Peyer's patch (tissue), 4 donors: ENCODE measurements at regions not wholly inside any gene's neighbourhood (a gene's known extent, or its start where the extent isn't known, plus 50 kb on each side); places are given as distances from the start of the nearest gene placed in this dataset.

Experiments
- DNase-seq, 3 donors: peaks; one replicate each; pipeline ENCODE4 v3.0.0-alpha.2; 2017 to 2019
- H3K27ac ChIP-seq, 4 donors: fragments of 200-600 bp; sonication (generic); one replicate each; pipeline ENCODE4 v1.5.1; 2016 to 2019
- H3K27me3 ChIP-seq, 2 donors: fragments of 200-600 bp; sonication (generic); one replicate each; pipeline ENCODE4 v1.5.1; 2019
- H3K36me3 ChIP-seq, 3 donors: fragments of 200-600 bp; sonication (generic); one replicate each; pipeline ENCODE4 v1.5.1; 2016 to 2019
- H3K4me1 ChIP-seq, 4 donors: fragments of 200-600 bp; sonication (generic); one replicate each; pipeline ENCODE4 v1.5.1; 2016 to 2019
- H3K4me3 ChIP-seq, 4 donors: fragments of 200-600 bp; sonication (generic); 1 replicate in 3 of 4; 2 replicates in 1 of 4; pipeline ENCODE4 v1.5.1; 2016 to 2019; ENCODE audit warnings: mild to moderate bottlenecking in 1 of 4
- H3K9me3 ChIP-seq, 4 donors: fragments of 200-600 bp; sonication (generic); one replicate each; pipeline ENCODE4 v1.5.1; 2016 to 2019; ENCODE audit warnings: mild to moderate bottlenecking in 1 of 4
- CTCF ChIP-seq, 6 experiments: fragments of 450-650 bp in 4 of 6; fragments of 200-600 bp in 2 of 6; sonication (generic) in 1 of 6; IDR thresholded peaks; one replicate each; pipeline ENCODE4 v1.5.1; 2017 to 2019; ENCODE audit warnings: antibody characterized with exemption in 6 of 6, mild to moderate bottlenecking in 3 of 6, moderate library complexity in 1 of 6
- POLR2A ChIP-seq, 2 donors: fragments of 450-650 bp; IDR thresholded peaks; one replicate each; pipeline ENCODE4 v1.5.1; 2017; ENCODE audit warnings: antibody characterized with exemption in 2 of 2, mild to moderate bottlenecking in 2 of 2, moderate library complexity in 2 of 2

DNA sequence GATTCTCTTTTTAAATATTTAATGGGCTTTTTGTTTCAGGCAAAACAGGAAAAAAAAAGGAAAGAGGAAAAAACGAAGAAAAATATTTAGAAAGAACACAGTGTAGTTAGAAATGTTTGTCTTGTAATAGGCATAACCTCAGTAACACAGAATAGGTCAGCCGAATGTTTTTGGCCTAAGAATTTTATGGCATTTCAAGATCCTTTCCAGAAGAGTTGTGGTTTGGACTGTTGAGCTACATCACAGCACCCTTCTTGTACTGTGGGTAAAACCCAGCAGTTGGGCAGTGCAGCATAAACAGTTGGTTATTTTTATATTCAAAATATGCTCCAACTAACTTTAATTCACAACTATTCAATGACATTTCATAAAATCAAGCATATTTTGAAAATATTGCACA is 474.4 kb upstream of the AGTR1 start:
- no peaks in the 10 kb centered on the region for H3K36me3 ChIP-seq
- DNase-seq: no peak
- no peaks in the 10 kb centered on the region for H3K9me3 ChIP-seq
- H3K4me3 ChIP-seq: no peak overlapping the region
- no peaks in the 10 kb centered on the region for H3K4me1 ChIP-seq
- no peak for TF ChIP-seq CTCF (IDR thresholded peaks at IDR 0.05)
- no peak for TF ChIP-seq POLR2A (IDR thresholded peaks at IDR 0.05)
- H3K27me3 ChIP-seq: no peaks in the 10 kb centered on the region
- H3K27ac ChIP-seq: no peak overlapping the region

GRCh38 chr3:148226246-148226645 is 471.5 kb upstream of the AGTR1 start:
- H3K4me1 ChIP-seq: no peaks in the 10 kb centered on the region
- no peaks in the 10 kb centered on the region for H3K9me3 ChIP-seq
- no peak overlapping the region for H3K27ac ChIP-seq

GRCh38 chr3:148227534-148227933 is 470.2 kb upstream of the AGTR1 start:
- DNase-seq: no peak
- no peaks in the 10 kb centered on the region for H3K27me3 ChIP-seq
- H3K27ac ChIP-seq: no peak overlapping the region
- H3K9me3 ChIP-seq: no peaks in the 10 kb centered on the region
- no peak for TF ChIP-seq CTCF (IDR thresholded peaks at IDR 0.05)
- no peak for TF ChIP-seq POLR2A (IDR thresholded peaks at IDR 0.05)
- no peaks in the 10 kb centered on the region for H3K4me1 ChIP-seq
- no peak overlapping the region for H3K4me3 ChIP-seq
- no peaks in the 10 kb centered on the region for H3K36me3 ChIP-seq

More at GRCh38 chr3:148226246-148226645, 471.5 kb upstream of the AGTR1 start:
- Histone ChIP-seq H3K27me3 (no peaks in the 10 kb centered on the region), H3K36me3 (no peaks in the 10 kb centered on the region), H3K4me3 (no peak overlapping the region)
- TF ChIP-seq POLR2A (IDR thresholded peaks at IDR 0.05): no peak
- TF ChIP-seq CTCF (IDR thresholded peaks at IDR 0.05): no peak
- DNase-seq: no peak

DNA sequence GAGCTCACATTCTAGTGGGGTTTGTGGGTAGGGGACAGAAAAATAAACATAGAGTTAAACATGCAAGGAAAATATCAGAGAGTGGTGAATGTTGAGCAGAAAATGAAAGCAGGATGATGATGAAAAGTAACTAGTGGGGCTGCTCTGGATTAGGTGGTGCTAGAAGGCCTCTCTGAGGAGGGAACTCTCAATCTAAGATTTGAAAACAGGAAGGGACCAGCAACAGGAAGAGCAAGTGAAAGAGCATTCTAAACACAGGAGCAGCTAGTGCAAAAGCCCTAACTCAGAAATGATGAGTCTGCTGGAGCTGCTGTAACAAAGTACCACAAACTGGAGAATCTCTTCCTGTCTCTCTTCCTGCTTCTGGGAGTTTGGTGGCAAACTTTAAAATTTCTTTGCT is 468.6 kb upstream of the AGTR1 start:
- no peaks in the 10 kb centered on the region for H3K36me3 ChIP-seq
- no peaks in the 10 kb centered on the region for H3K4me1 ChIP-seq
- no peak for DNase-seq
- TF ChIP-seq CTCF (IDR thresholded peaks at IDR 0.05) (no peak), POLR2A (IDR thresholded peaks at IDR 0.05) (no peak)
- no peak overlapping the region for H3K4me3 ChIP-seq
- no peaks in the 10 kb centered on the region for H3K9me3 ChIP-seq
- no peaks in the 10 kb centered on the region for H3K27me3 ChIP-seq
- no peak overlapping the region for H3K27ac ChIP-seq

GRCh38 chr3:148230473-148230872 is 467.2 kb upstream of the AGTR1 start:
- no peak for TF ChIP-seq CTCF (IDR thresholded peaks at IDR 0.05)
- Histone ChIP-seq H3K27me3 (no peaks in the 10 kb centered on the region), H3K4me3 (no peak overlapping the region), H3K4me1 (no peaks in the 10 kb centered on the region), H3K27ac (no peak overlapping the region), H3K9me3 (no peaks in the 10 kb centered on the region), H3K36me3 (no peaks in the 10 kb centered on the region)
- no peak for DNase-seq

DNA sequence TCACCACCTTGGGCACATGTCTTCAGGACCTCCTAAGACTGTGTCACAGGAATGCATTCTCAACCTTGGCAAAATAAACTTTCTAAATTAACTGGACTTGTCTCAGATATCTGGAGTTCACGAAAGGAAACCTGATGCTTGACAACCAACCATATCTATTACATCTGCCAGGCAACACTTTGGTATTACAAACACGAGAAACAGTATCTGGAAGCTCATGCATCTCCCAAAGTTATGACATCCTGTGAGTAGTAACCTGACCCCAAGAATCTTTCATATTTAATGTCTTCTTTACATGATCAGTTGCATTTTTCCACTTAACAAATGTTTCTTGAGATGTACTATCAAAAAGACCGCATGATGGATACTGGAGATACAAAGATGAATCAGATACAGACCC is 465.3 kb upstream of the AGTR1 start:
- H3K27ac ChIP-seq: no peak overlapping the region
- no peaks in the 10 kb centered on the region for H3K9me3 ChIP-seq
- H3K36me3 ChIP-seq: no peaks in the 10 kb centered on the region
- TF ChIP-seq CTCF (IDR thresholded peaks at IDR 0.05): no peak
- TF ChIP-seq POLR2A (IDR thresholded peaks at IDR 0.05): no peak
- H3K4me3 ChIP-seq: no peak overlapping the region
- H3K27me3 ChIP-seq: no peaks in the 10 kb centered on the region
- no peak for DNase-seq
- no peaks in the 10 kb centered on the region for H3K4me1 ChIP-seq
